ENCODE measurements at regions not wholly inside any gene's neighbourhood (a gene's known extent, or its start where the extent isn't known, plus 50 kb on each side); places are given as distances from the start of the nearest gene placed in this dataset.
"Not testable (repeated sequence)": the region's sequence is repeated elsewhere in the genome, so short reads cannot be mapped to it uniquely, and the experiment has no call there.

GRCh38 chr7:39825401-39825980, 124.6 kb upstream of the CDK13 start:
- no peak for DNase-seq (ENCODE audit: low spot score)

- DNase-seq (ENCODE audit: low spot score), result no peak
These were observed 123.9 kb upstream of the CDK13 start for GRCh38 chr7:39826166-39826565.

GRCh38 chr7:39827571-39827970, 122.5 kb upstream of the CDK13 start:
- DNase-seq (ENCODE audit: low spot score), result no peak

- no peak for DNase-seq (ENCODE audit: low spot score)
These were observed 121.0 kb upstream of the CDK13 start for GRCh38 chr7:39829028-39829427.

GRCh38 chr7:39832519-39833085, 117.5 kb upstream of the CDK13 start:
- no peak for DNase-seq (ENCODE audit: low spot score)

GRCh38 chr7:39833180-39833799, 116.8 kb upstream of the CDK13 start:
- peak; percentile 43 for DNase-seq (ENCODE audit: low spot score)

- DNase-seq (ENCODE audit: low spot score), result not testable (repeated sequence)
These were observed 116.0 kb upstream of the CDK13 start for GRCh38 chr7:39833865-39834634.

GRCh38 chr7:39838326-39838725, 111.7 kb upstream of the CDK13 start:
- peak; percentile 92 for DNase-seq (ENCODE audit: low spot score)

- no peak for DNase-seq (ENCODE audit: low spot score)
These were observed 105.0 kb upstream of the CDK13 start for GRCh38 chr7:39845006-39845405.

- DNase-seq (ENCODE audit: low spot score), result no peak
These were observed 102.8 kb upstream of the CDK13 start for GRCh38 chr7:39847227-39847626.

GRCh38 chr7:39851466-39852045, 98.5 kb upstream of the CDK13 start:
- DNase-seq (ENCODE audit: low spot score), result no peak

GRCh38 chr7:39854616-39855324, 95.3 kb upstream of the CDK13 start:
- not testable (repeated sequence) for DNase-seq (ENCODE audit: low spot score)

GRCh38 chr7:39855325-39855674, 94.8 kb upstream of the CDK13 start:
- no peak for DNase-seq (ENCODE audit: low spot score)

- DNase-seq (ENCODE audit: low spot score), result peak; percentile 27
These were observed 86.3 kb upstream of the CDK13 start for GRCh38 chr7:39863675-39864322.

GRCh38 chr7:39869888-39870522, 80.1 kb upstream of the CDK13 start:
- DNase-seq (ENCODE audit: low spot score), result not testable (repeated sequence)

- not testable (repeated sequence) for DNase-seq (ENCODE audit: low spot score)
These were observed 78.4 kb upstream of the CDK13 start for GRCh38 chr7:39871610-39872009.

- DNase-seq (ENCODE audit: low spot score), result no peak
These were observed 69.5 kb upstream of the CDK13 start for GRCh38 chr7:39880556-39880955.

- DNase-seq (ENCODE audit: low spot score), result no peak
These were observed 67.8 kb upstream of the CDK13 start for GRCh38 chr7:39882148-39882784.

GRCh38 chr7:39883812-39884390, 66.2 kb upstream of the CDK13 start:
- no peak for DNase-seq (ENCODE audit: low spot score)

Measured in H4 (cell line).